RWPE1 (cell line): ENCODE measurements at regions not wholly inside any gene's neighbourhood (a gene's known extent, or its start where the extent isn't known, plus 50 kb on each side); places are given as distances from the start of the nearest gene placed in this dataset.
A peak's percentile ranks its signal among the peaks of the same experiment; 100 is the strongest.

Experiments
- CTCF ChIA-PET: fragments of 350-600 bp; sonication (Branson Sonifier 250); formaldehyde crosslinking; extraction: SDS; loops from one replicate; lab custom pipeline; 2021; lab: Yijun Ruan, JAX
- POLR2A ChIA-PET: fragments of 400-600 bp; formaldehyde crosslinking; extraction: SDS; loops from one replicate; lab custom pipeline; 2020; ENCODE audit warnings: antibody characterized with exemption; ENCODE audit not compliant: low non-redundant PET; lab: Yijun Ruan, JAX
- DNase-seq: peaks from one replicate; pipeline ENCODE4 v3.0.0; 2012; ENCODE audit warnings: low spot score
- H3K27ac ChIP-seq: fragments of 450-650 bp; 2 replicates; pipeline ENCODE4 v1.5.1; 2017
- CTCF ChIP-seq: fragments of 450-650 bp; conservative IDR thresholded peaks from 2 replicates; pipeline ENCODE4 v1.5.1; 2017; ENCODE audit warnings: low read depth, mild to moderate bottlenecking

DNA sequence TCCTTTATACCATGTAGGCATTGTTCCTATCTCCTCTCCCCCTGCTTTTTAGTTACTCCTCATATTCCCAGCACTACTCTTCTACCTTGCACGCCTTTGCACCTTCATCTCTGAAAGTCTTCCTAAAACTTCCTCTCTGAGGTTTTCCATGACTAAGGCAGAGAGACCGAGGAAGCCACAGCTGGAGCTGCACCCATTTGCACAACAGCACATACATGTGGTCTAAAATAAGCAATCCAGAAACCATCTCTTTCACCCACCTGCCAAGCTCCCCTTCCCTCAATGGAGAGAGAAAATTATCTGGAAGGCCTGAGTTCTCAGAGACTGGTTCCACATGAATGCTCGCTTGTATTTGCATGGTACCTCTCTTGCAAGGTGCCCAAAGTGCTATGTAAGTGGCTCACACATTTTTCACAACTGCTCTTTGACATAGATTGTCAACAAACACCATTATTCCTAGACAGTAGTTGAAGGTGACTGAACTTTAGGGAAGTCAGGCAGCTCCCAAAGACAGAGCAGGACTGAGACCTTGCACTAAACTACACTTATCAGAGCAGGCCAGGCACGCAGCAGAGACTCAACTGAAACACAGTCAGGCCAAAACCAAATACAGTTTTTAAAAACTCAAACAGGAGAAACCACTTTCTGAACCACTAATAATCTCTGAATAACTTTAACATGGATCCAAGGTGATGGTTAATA lies 313.2 kb downstream of the TFAP2A start:
- POLR2A ChIA-PET = no interaction called here

DNA sequence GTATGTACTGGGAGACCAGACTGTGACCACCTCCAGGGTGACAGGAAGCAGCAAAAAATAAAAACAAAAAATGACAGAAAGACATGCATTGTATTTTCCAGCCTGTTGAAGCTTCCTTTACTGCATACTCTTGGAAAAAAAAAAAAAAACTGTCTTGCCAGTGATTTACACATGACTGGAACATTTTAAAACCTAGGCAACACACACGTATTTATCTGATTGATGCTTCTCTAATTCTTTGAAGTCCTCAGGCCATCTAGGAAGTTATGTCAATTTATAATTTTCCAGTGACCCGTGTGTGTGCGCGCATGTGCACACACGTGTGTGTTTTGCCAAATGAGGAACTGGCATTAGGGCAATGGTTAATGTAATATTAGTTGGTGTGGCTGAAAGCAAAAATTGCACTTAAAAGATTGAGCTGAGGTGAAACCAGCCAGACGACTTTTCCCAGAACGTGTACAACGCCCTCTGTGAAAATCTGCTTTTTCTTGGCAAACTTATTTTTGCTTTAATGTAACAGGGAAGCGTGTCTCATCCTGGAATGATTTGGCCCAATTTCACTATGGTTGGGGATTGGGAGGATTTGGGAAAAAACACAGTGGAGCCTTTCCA lies 315.2 kb downstream of the TFAP2A start:
- H3K27ac ChIP-seq = no peak overlapping the region
- ChIA-PET CTCF (interaction anchor here (0.5 to 0.9 kb wide), 3 partner anchors 11 to 52 kb away, joined by 3 read pairs; no protein-coding TSS in a partner anchor), POLR2A (no interaction called here)

More for the DNA sequence above, 313.2 kb downstream of the TFAP2A start:
- no peak for DNase-seq
- TF ChIP-seq CTCF = no peak
- no peak overlapping the region for H3K27ac ChIP-seq
- CTCF ChIA-PET = no interaction called here

GRCh38 chr6:10098756-10099528 lies 315.9 kb downstream of the TFAP2A start:
- CTCF ChIA-PET = interaction anchor here (0.9 kb wide), 1 partner anchor 10 kb away, joined by 3 read pairs; no protein-coding TSS in a partner anchor
- DNase-seq = no peak
- no peak for TF ChIP-seq CTCF
- H3K27ac ChIP-seq = no peak overlapping the region
- POLR2A ChIA-PET = no interaction called here

More for the DNA sequence above, 315.2 kb downstream of the TFAP2A start:
- no peak for DNase-seq
- TF ChIP-seq CTCF = no peak

GRCh38 chr6:10093282-10093681 lies 321.6 kb downstream of the TFAP2A start:
- DNase-seq = no peak
- no peak overlapping the region for H3K27ac ChIP-seq
- POLR2A ChIA-PET = no interaction called here
- CTCF ChIA-PET = no interaction called here
- no peak for TF ChIP-seq CTCF

GRCh38 chr6:10084111-10084986 lies 330.5 kb downstream of the TFAP2A start:
- H3K27ac ChIP-seq = peak overlapping the region; percentile 41; the same call in 1 of the 2 replicates
- CTCF ChIA-PET = interaction anchor here (0.5 to 1.3 kb wide), 21 partner anchors 13 to 635 kb away, joined by 3 to 4 read pairs (median 3); no protein-coding TSS in a partner anchor
- DNase-seq = peak; percentile 49
- POLR2A ChIA-PET = interaction anchor here (0.6 to 1.1 kb wide), 5 partner anchors 232 to 342 kb away, joined by 4 to 13 read pairs (median 8); partner anchors contain the start of gene TFAP2A
- TF ChIP-seq CTCF = no peak
